ENCODE measurements at regions not wholly inside any gene's neighbourhood (a gene's known extent, or its start where the extent isn't known, plus 50 kb on each side); places are given as distances from the start of the nearest gene placed in this dataset.

GRCh38 chr5:84872768-84873167 lies 488.1 kb upstream of the EDIL3 start:
- TF ChIP-seq TOE1 (CRISPR knock-in tag; IDR thresholded peaks at IDR 0.05) (no peak), POLR2A (IDR thresholded peaks at IDR 0.05; ENCODE audit: insufficient read depth in 1 of 2, low read depth in 2 of 2, low read length in 2 of 2) (no peak)

Data from HepG2 (cell line).